KMS-11 (cell line): ENCODE measurements at regions not wholly inside any gene's neighbourhood (a gene's known extent, or its start where the extent isn't known, plus 50 kb on each side); places are given as distances from the start of the nearest gene placed in this dataset.

Source experiments
- H2AFZ ChIP-seq: fragments of 200-600 bp; sonication (generic); 2 replicates; pipeline ENCODE4 v1.6.1; 2016; ENCODE audit warnings: antibody characterized with exemption, mixed run types, low read depth
- H3K27ac ChIP-seq: fragments of 200-600 bp; sonication (generic); 2 replicates; pipeline ENCODE4 v1.6.1; 2016; ENCODE audit warnings: mild to moderate bottlenecking, mixed run types
- H3K27me3 ChIP-seq: fragments of 200-600 bp; sonication (generic); 2 replicates; pipeline ENCODE4 v1.6.1; 2017; ENCODE audit warnings: mild to moderate bottlenecking, low read depth, mixed run types, moderate library complexity; ENCODE audit not compliant: insufficient read depth
- H3K36me3 ChIP-seq: fragments of 200-600 bp; sonication (generic); 2 replicates; pipeline ENCODE4 v1.6.1; 2017; ENCODE audit warnings: mild to moderate bottlenecking, mixed run types; ENCODE audit not compliant: insufficient read depth
- H3K4me1 ChIP-seq: fragments of 200-600 bp; sonication (generic); 2 replicates; pipeline ENCODE4 v1.6.1; 2016; ENCODE audit warnings: mild to moderate bottlenecking, low read depth, mixed run types; ENCODE audit not compliant: poor library complexity, severe bottlenecking
- H3K4me2 ChIP-seq: fragments of 200-600 bp; sonication (generic); 2 replicates; pipeline ENCODE4 v1.7.0; 2016; ENCODE audit warnings: mild to moderate bottlenecking, mixed run types
- H3K4me3 ChIP-seq: fragments of 200-600 bp; sonication (generic); IDR thresholded peaks from 2 replicates; pipeline ENCODE4 v1.6.1; 2017; ENCODE audit warnings: low read depth, low read length, mixed read lengths; ENCODE audit not compliant: insufficient read depth
- H3K79me2 ChIP-seq: fragments of 200-600 bp; sonication (generic); 2 replicates; pipeline ENCODE4 v1.6.1; 2016; ENCODE audit warnings: low read depth, mixed run types; ENCODE audit not compliant: insufficient read depth
- H3K9ac ChIP-seq: fragments of 200-600 bp; sonication (generic); 2 replicates; pipeline ENCODE4 v1.6.1; 2016; ENCODE audit warnings: mild to moderate bottlenecking, mixed run types
- H4K20me1 ChIP-seq: fragments of 200-600 bp; sonication (generic); 2 replicates; pipeline ENCODE4 v1.6.1; 2016; ENCODE audit warnings: mild to moderate bottlenecking, mixed run types; ENCODE audit not compliant: insufficient read depth
- CTCF ChIP-seq: fragments of 200-600 bp; sonication (generic); conservative IDR thresholded peaks from 2 replicates; pipeline ENCODE4 v1.6.1; 2017; ENCODE audit warnings: low read depth, mild to moderate bottlenecking, antibody characterized with exemption, low read length, moderate library complexity, mixed read lengths

- no peak for TF ChIP-seq CTCF
- no peak overlapping the region for H3K4me2 ChIP-seq
- no peak overlapping the region for H3K4me3 ChIP-seq
- H2AFZ ChIP-seq, result no peak overlapping the region
- no peaks in the 10 kb centered on the region for H3K79me2 ChIP-seq
- H3K27me3 ChIP-seq, result no peaks in the 10 kb centered on the region
- H3K27ac ChIP-seq, result no peak overlapping the region
- no peaks in the 10 kb centered on the region for H4K20me1 ChIP-seq
- H3K36me3 ChIP-seq, result no peaks in the 10 kb centered on the region
- H3K4me1 ChIP-seq, result no peaks in the 10 kb centered on the region
- no peak overlapping the region for H3K9ac ChIP-seq
Observed at GRCh38 chr9:29564564-29564963, 1991.3 kb upstream of the C9orf72 start.

DNA sequence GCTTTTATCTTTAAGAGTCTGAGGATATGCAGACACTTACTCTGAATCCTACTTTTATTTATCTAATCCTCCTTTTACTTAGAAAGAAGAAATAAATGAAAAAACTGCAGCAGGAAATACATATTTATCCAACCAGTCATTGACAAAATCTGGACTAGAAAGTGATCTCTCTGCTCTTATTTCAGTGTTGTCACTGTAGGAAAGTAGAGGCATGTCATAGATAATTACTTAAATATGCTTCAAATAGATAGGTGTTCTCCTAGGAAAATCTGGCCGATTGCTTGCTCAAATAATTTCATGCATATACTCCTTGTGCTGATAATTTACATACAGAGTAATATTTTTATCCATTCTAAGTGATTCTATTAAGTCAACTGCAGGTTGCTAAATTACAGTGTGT, 2001.9 kb upstream of the C9orf72 start:
- TF ChIP-seq CTCF, result no peak
- Histone ChIP-seq H3K4me3 (no peak overlapping the region), H3K9ac (no peak overlapping the region), H3K4me2 (no peak overlapping the region), H3K27ac (no peak overlapping the region), H3K36me3 (no peaks in the 10 kb centered on the region), H3K27me3 (no peaks in the 10 kb centered on the region), H2AFZ (no peak overlapping the region), H4K20me1 (no peaks in the 10 kb centered on the region), H3K4me1 (peaks cover 51% of the 10 kb centered on the region), H3K79me2 (no peaks in the 10 kb centered on the region)

GRCh38 chr9:29588361-29588760, 2015.1 kb upstream of the C9orf72 start:
- Histone ChIP-seq H4K20me1 (no peaks in the 10 kb centered on the region), H3K36me3 (no peaks in the 10 kb centered on the region), H3K4me3 (no peak overlapping the region), H2AFZ (no peak overlapping the region), H3K4me2 (no peak overlapping the region), H3K27ac (no peak overlapping the region), H3K4me1 (no peaks in the 10 kb centered on the region), H3K27me3 (no peaks in the 10 kb centered on the region), H3K9ac (no peak overlapping the region), H3K79me2 (no peaks in the 10 kb centered on the region)
- TF ChIP-seq CTCF, result no peak

DNA sequence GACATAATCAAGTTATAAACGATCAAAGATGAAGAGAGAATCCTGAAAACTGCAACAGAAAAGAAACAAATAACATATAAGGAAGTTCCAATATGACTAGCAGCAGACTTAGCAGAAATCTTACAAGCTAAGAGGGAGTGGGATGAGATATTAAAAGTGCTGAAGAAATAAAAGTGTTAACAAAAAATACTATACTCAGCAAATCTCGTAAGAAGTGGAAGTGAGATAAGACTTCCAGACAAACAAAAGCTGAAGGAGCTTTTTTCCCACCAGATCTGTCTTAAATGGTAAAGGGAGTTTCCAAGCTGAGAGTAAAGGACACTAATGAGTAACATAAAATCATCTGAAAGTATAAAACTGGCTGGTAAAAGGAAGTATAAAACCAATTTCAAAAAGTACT, 2036.0 kb upstream of the C9orf72 start:
- H3K4me1 ChIP-seq, result no peaks in the 10 kb centered on the region
- no peak overlapping the region for H3K9ac ChIP-seq
- H4K20me1 ChIP-seq, result no peaks in the 10 kb centered on the region
- TF ChIP-seq CTCF, result no peak
- no peaks in the 10 kb centered on the region for H3K36me3 ChIP-seq
- no peaks in the 10 kb centered on the region for H3K27me3 ChIP-seq
- no peak overlapping the region for H3K4me3 ChIP-seq
- H3K27ac ChIP-seq, result no peak overlapping the region
- H2AFZ ChIP-seq, result no peak overlapping the region
- no peaks in the 10 kb centered on the region for H3K79me2 ChIP-seq
- H3K4me2 ChIP-seq, result no peak overlapping the region

DNA sequence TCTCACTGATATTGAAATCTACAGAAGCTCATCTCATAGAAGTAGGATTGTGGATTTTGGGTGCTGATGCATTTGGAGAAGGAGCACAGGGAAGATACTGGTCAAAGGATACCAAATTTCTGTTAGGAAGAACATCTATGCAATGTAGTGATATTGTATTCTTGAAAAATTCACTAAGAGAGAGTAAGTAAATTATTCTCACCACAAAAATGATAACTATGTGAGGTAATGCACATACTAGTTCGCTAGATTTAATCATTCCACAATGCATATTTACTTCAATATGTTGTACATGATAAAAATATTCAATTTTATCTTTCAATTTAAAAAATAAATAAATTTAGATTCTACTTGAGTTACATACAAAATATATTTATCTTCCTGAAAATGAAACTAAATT, 2040.5 kb upstream of the C9orf72 start:
- Histone ChIP-seq H3K4me2 (no peak overlapping the region), H3K4me1 (no peaks in the 10 kb centered on the region), H4K20me1 (no peaks in the 10 kb centered on the region), H3K4me3 (no peak overlapping the region), H3K79me2 (no peaks in the 10 kb centered on the region), H3K9ac (no peak overlapping the region), H2AFZ (no peak overlapping the region), H3K27me3 (no peaks in the 10 kb centered on the region), H3K27ac (no peak overlapping the region), H3K36me3 (no peaks in the 10 kb centered on the region)
- TF ChIP-seq CTCF, result no peak
